GM21367 (cell line): ENCODE measurements at regions not wholly inside any gene's neighbourhood (a gene's known extent, or its start where the extent isn't known, plus 50 kb on each side); places are given as distances from the start of the nearest gene placed in this dataset.
"Not testable (repeated sequence)": the region's sequence is repeated elsewhere in the genome, so short reads cannot be mapped to it uniquely, and the experiment has no call there.

Experiments
- ATAC-seq: cut with Tn5 transposase; IDR thresholded peaks from one replicate; pipeline ENCODE4 v1.9.1; 2021; ENCODE audit not compliant: unreplicated experiment

DNA sequence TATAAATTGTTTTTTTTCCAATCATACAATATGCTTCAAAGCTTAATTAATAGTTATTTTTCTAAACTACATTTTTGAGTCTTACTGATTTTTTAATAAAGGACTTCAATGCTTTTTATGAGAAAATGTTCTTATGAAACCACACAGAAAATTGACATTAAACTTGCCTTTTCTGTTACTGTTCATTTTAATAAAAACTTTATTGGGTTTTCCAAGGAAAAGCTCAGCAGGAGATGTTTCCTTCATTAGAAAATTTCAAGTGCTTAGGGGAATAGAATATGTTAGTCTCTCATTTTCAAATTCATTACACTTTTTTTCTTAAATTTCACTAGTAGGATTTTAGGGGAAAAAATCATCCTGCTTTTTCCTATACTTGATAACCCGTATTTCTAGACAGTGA lies 711.4 kb downstream of the DIPK2A start:
- ATAC-seq = no peak

- no peak for ATAC-seq
Observed at GRCh38 chr3:144687862-144688261, 716.2 kb downstream of the DIPK2A start.

DNA sequence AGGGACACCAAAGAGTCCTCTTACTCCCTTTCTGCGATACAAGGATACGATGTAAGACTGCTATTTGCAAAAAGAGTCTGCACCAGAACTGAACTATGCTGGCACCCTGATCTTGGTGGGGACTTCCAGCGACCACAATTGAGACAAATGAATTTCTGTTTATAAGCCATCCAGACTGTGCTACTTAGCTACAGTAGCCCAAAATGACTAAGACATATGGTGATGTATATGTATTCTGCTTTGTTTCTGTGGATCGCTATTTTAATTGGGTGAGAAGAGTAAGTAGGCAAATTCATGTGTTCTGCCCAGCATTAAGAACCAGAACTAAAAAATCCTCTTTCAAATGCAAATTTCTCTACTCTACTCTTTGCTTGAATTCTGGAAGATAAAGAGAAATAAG lies 720.9 kb downstream of the DIPK2A start:
- no peak for ATAC-seq

DNA sequence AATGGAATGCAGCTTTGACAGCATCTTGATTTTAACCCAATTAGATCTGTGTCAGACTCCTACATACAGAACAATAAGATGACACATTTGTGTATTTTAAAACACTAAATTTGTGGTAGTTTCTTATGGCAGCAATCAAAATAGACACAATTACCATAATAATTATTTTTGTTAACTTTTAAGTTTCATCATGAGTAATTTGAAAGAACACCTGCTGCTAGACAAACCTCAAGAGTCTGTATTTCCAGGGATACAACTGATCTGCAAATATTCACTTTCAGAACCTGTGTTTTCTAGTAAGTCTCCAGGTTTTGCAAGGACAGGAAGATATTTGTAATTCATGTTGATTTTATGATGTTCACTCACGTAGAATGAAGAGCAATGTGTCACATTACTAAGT lies 736.8 kb downstream of the DIPK2A start:
- no peak for ATAC-seq

- ATAC-seq = no peak
Observed at GRCh38 chr3:144737281-144737680, 765.7 kb downstream of the DIPK2A start.

DNA sequence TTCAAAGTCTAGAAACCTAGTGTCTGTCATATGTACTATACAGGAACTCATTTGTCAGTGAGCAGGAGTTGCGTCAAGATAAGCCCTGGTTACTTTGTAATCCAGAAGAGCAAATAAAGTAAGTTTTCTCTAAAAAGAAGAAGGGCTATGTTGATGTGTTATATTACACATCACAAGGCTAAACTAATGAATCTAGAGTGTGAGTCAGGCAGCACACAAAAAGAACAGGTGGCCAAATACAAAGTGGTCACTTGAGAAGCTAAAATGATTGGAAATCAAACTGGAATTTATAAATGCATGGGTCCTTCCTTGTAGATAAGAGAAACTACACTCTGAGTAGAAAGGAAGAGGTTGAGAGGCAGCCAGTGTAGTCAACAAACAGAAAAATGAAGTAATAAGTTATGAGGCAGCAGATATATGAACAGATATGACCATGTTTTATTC lies 771.6 kb downstream of the DIPK2A start:
- ATAC-seq = no peak

DNA sequence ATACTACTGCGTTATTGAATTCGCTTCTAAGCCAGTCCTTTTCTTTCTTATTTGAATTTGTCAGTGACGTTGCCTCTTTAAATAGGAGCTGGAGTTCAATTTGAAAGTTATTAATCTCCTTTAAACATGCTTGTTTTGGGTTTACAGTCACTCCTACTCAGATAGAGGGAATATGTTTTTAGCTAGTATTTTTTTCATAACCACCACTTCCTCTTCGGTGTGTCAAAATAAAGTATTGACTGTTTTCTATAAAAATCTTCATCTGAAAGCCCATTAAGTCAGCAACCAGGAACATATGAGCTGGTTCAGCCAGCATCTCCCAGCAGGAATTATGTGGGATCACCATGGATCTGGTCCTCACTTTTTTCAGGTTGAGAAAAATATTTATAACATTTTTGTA lies 772.9 kb downstream of the DIPK2A start:
- ATAC-seq = no peak

- ATAC-seq = no peak
Observed at GRCh38 chr3:144746631-144747030, 775.0 kb downstream of the DIPK2A start.

GRCh38 chr3:144749536-144750253 lies 778.1 kb downstream of the DIPK2A start:
- not testable (repeated sequence) for ATAC-seq

- ATAC-seq = no peak
Observed at GRCh38 chr3:144754076-144754783, 782.6 kb downstream of the DIPK2A start.

DNA sequence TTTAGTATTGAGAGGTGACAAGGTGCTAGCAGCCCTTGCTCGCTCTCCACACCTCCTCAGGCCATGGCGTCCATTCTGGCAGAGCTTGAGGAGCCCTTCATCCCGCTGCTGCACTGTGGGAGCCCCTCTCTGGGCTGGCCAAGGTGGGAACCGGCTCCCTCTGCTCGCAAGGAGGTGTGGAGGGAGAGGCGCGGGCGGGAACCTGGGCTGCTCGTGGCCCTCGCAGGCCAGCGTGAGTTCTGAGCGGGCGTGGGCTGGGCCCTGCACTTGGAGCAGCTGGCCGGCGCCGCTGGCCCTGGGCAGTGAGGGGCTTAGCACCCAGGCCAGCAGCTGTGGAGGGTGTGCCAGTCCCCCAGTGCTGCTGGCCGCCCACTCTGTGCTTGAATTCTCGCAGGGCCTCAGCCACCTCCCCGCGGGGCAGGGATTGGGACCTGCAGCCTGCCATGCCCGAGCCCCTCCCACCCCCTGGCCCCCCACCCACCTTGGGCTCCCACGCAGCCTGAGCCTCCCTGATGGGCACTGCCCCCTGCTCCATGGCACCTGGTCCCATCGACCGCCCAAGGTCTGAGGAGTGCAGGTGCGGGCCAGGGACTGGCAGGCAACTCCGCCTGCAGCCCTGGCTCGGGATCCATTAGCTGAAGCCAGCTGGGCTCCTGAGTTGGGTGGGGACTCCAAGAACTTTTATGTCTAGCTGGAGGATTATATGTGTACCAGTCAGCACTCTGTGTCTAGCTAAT lies 785.2 kb downstream of the DIPK2A start:
- no peak for ATAC-seq

GRCh38 chr3:144760831-144761230 lies 789.2 kb downstream of the DIPK2A start:
- no peak for ATAC-seq

DNA sequence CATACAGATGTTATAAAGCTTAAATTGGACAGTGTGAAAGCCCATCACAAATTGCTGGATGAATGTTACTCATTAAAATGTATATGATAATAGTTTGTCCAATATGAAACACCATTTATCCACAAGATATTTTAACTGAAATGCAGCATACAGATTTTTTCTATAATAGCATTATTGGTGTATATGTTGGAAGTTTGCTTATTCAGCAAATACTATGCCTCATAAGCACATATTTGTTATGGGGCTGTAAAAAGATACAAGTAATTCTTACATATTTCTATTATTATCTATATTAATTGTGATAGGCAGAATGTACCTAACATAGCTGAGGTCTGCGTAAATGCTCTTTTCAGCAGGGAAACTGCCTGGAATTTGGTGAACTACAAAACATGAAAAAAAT lies 790.5 kb downstream of the DIPK2A start:
- no peak for ATAC-seq

DNA sequence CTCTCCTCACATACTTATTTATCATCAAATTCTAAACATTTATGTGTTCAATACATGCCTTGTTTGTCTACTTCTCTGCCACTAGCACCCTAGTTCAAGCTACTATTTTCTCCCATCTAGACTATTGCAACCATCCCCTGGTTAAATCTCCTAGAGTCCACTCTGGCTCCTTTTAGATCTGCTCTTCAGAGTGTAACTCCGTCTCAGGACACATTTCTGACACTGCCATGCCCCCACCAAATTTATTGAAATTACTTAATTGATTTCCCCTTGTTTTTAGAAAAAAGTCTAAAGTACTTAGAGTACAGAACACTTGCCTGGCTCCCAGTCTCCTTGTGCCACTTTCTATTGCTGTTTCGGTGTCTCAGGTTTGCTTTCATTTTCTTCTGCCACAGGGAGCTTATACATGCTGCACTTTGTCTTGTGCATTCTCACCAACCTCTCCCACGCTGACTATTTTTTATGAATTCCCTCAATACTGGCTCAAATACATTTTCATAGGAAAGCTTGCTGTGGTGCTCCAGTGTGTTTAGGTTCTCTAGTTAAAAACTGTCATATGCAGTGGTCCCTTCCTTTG lies 792.3 kb downstream of the DIPK2A start:
- peak; percentile 79 for ATAC-seq

- ATAC-seq = no peak
Observed at GRCh38 chr3:144770281-144770680, 798.7 kb downstream of the DIPK2A start.

- ATAC-seq = peak; percentile 55
Observed at GRCh38 chr3:144770915-144771351, 799.3 kb downstream of the DIPK2A start.

DNA sequence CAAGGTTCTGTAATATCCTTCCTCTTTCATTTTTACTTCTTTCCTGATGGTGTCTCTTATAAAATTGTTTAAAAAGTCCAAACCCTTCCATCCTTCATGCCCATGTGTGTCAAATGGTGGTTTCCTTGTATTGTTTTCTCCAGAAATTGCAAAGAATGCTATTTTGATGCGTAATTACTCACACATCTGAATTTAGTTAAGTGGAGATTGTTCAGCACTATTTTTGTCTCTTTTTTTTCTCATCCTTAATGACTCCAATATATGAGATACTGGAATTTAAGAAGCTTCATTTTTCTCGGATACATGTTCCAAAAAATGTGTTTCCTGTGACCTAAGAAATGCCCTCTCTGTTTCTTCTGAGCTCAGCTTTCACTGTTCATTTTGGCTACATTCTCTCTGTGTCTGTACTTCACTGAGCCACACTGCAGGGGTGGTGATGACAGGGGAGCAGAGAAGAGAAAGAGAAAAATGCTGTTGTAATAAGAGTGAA lies 799.8 kb downstream of the DIPK2A start:
- ATAC-seq = no peak

DNA sequence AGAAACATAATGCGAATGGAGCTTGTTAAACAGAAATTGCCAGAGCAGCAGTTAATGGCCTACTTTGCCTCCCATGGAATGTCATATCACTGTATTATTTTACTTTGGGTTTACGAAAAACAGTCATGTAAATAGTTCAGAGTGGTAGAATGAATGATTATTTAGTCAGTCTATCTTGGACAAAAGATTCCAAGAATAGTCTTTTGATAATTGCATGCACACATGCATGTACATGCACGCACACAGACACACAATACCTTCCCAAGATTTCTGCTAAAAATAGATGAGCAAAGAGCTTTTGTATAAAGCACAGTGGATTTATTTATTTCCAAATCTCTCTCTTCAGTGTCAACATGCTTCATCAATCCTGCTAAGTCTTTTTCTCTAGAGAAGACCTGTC lies 800.7 kb downstream of the DIPK2A start:
- ATAC-seq = no peak

GRCh38 chr3:144773350-144773749 lies 801.7 kb downstream of the DIPK2A start:
- no peak for ATAC-seq

- ATAC-seq = no peak
Observed at GRCh38 chr3:144774897-144775296, 803.3 kb downstream of the DIPK2A start.

GRCh38 chr3:144775551-144775950 lies 803.9 kb downstream of the DIPK2A start:
- ATAC-seq = no peak
